Adrenal gland (tissue), 9 donors: ENCODE measurements at regions not wholly inside any gene's neighbourhood (a gene's known extent, or its start where the extent isn't known, plus 50 kb on each side); places are given as distances from the start of the nearest gene placed in this dataset.

Experiments
- DNase-seq, 7 donors: peaks; one replicate each; pipeline ENCODE4 v3.0.0-alpha.2; 2019 to 2020
- H3K27ac ChIP-seq, 5 donors: fragments of 200-600 bp; sonication (generic) in 4 of 5; 1 replicate in 3 of 5; 2 replicates in 2 of 5; pipeline versions ENCODE4 v1.5.1 to v1.8.0; 2016 to 2020; ENCODE audit warnings: mild to moderate bottlenecking in 1 of 5
- H3K27me3 ChIP-seq: fragments of 200-600 bp; 2 replicates; pipeline ENCODE4 v1.8.0; 2021
- H3K36me3 ChIP-seq, 2 donors: fragments of 200-600 bp; replicated peaks in 1 of 2; 1 replicate in 1 of 2; 2 replicates in 1 of 2; pipeline versions ENCODE4 v1.5.1 to v1.8.0; 2018 to 2022
- H3K4me1 ChIP-seq, 2 donors: fragments of 200-600 bp; replicated peaks in 1 of 2; 1 replicate in 1 of 2; 2 replicates in 1 of 2; pipeline versions ENCODE4 v1.5.1 to v1.8.0; 2018 to 2021
- H3K4me3 ChIP-seq, 4 donors: fragments of 200-600 bp; sonication (generic) in 3 of 4; one replicate each; pipeline ENCODE4 v1.5.1; 2016 to 2018
- H3K9me3 ChIP-seq, 3 donors: fragments of 200-600 bp; sonication (generic) in 1 of 3; replicated peaks in 1 of 3; 1 replicate in 2 of 3; 2 replicates in 1 of 3; pipeline versions ENCODE4 v1.5.1 to v1.8.0; 2016 to 2021
- CTCF ChIP-seq, 6 experiments: fragments of 450-650 bp in 4 of 6; fragments of 200-600 bp in 2 of 6; sonication (generic) in 1 of 6; IDR thresholded peaks; 1 replicate in 5 of 6; 2 replicates in 1 of 6; pipeline versions ENCODE4 v1.5.1 to v1.8.0; 2016 to 2021; ENCODE audit warnings: antibody characterized with exemption in 6 of 6, mild to moderate bottlenecking in 2 of 6, moderate library complexity in 1 of 6
- POLR2A ChIP-seq, 2 donors: fragments of 450-650 bp; IDR thresholded peaks; one replicate each; pipeline ENCODE4 v1.6.1; 2017; ENCODE audit warnings: antibody characterized with exemption in 2 of 2, mild to moderate bottlenecking in 2 of 2, moderate library complexity in 1 of 2
- WGBS, 4 donors: extraction: QIAGEN DNeasy Blood & Tissue Kit in 2 of 4; methylation state at CpG; one replicate each; pipeline versions ENCODE4 v1.1.5 to v1.1.7; 2013 to 2017; 5-methylcytosine and 5-hydroxymethylcytosine counted together
- intact Hi-C, 2 donors: fragments of 100-400 bp; cut with DNase I; formaldehyde crosslinking; loops; one replicate each; pipeline versions ENCODE4 v1.14.1 to v1.15.0; 2022 to 2023
- donor health status: healthy with polysubstance abuse.
- donor health status: Bipolar disorder and iron deficiency.
- donor health status: DM: yes; HTN: yes; CAD: no.
- donor health status: DM: no; HTN: no; CAD: no.
- donor health status: DM: no; HTN: no; CAD: no.

- Histone ChIP-seq H3K4me3 (no peak overlapping the region), H3K9me3 (no peaks in the 10 kb centered on the region), H3K4me1 (peaks cover 0 to 7% of the 10 kb centered on the region in 2 donors), H3K36me3 (no peaks in the 10 kb centered on the region), H3K27me3 (no peaks in the 10 kb centered on the region), H3K27ac (peak overlapping the region in 2 of 5 donors; percentile 44 to 54)
- DNase-seq = no peak
- intact Hi-C loops = no loop called here
- TF ChIP-seq CTCF (IDR thresholded peaks at IDR 0.05) (no peak), POLR2A (IDR thresholded peaks at IDR 0.05) (no peak)
- WGBS, 4 donors = 72 to 88% (median 81%) methylated on average over 5 of the region's 5 CpGs
Observed at GRCh38 chr2:41736105-41736567, 311.7 kb upstream of the PKDCC start.

- Histone ChIP-seq H3K36me3 (no peaks in the 10 kb centered on the region), H3K27me3 (no peaks in the 10 kb centered on the region), H3K4me1 (peaks cover 0 to 7% of the 10 kb centered on the region in 2 donors), H3K9me3 (no peaks in the 10 kb centered on the region), H3K4me3 (no peak overlapping the region), H3K27ac (no peak overlapping the region)
- no peak for DNase-seq
- 70 to 82% (median 77%) methylated on average over 3 of the region's 3 CpGs for WGBS, 4 donors
- intact Hi-C loops = no loop called here
- TF ChIP-seq CTCF (IDR thresholded peaks at IDR 0.05) (no peak), POLR2A (IDR thresholded peaks at IDR 0.05) (no peak)
Observed at GRCh38 chr2:41736586-41736985, 311.2 kb upstream of the PKDCC start.

- no peak for TF ChIP-seq CTCF (IDR thresholded peaks at IDR 0.05)
- TF ChIP-seq POLR2A (IDR thresholded peaks at IDR 0.05) = no peak
- Histone ChIP-seq H3K27ac (no peak overlapping the region), H3K9me3 (no peaks in the 10 kb centered on the region), H3K27me3 (no peaks in the 10 kb centered on the region), H3K4me3 (no peak overlapping the region), H3K4me1 (peaks cover 0 to 7% of the 10 kb centered on the region in 2 donors), H3K36me3 (no peaks in the 10 kb centered on the region)
- intact Hi-C loops = no loop called here
- 69 to 88% (median 85%) methylated on average over 2 of the region's 2 CpGs for WGBS, 4 donors
- no peak for DNase-seq
Observed at GRCh38 chr2:41737888-41738287, 309.9 kb upstream of the PKDCC start.

- no peak for DNase-seq
- intact Hi-C loops = no loop called here
- Histone ChIP-seq H3K4me1 (no peaks in the 10 kb centered on the region), H3K27me3 (no peaks in the 10 kb centered on the region), H3K4me3 (no peak overlapping the region), H3K9me3 (no peaks in the 10 kb centered on the region), H3K36me3 (no peaks in the 10 kb centered on the region), H3K27ac (no peak overlapping the region)
- TF ChIP-seq CTCF (IDR thresholded peaks at IDR 0.05) = no peak
- no peak for TF ChIP-seq POLR2A (IDR thresholded peaks at IDR 0.05)
- 90 to 95% (median 92%) methylated on average over 2 of the region's 2 CpGs for WGBS, 4 donors
Observed at GRCh38 chr2:41741951-41742595, 305.7 kb upstream of the PKDCC start.
